ENCODE measurements at regions not wholly inside any gene's neighbourhood (a gene's known extent, or its start where the extent isn't known, plus 50 kb on each side); places are given as distances from the start of the nearest gene placed in this dataset.

DNA sequence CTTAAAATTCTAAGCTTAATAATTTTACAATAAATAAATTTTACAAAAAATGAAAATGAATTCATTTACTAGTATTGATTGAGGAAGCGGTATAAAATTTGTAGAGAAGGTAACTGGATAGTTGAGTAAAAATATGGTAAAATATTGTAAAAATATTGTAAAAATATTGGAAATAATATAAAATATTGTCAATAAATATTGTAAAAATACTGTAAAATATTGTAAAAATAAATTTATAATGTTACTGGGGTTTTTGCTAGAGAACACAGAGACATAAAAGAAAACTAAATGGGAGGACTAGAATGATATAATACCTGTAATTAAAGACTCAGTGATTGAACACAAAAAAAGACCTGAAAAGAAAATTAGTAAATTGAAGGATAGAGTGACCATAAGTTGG lies 546.3 kb upstream of the NETO1 start (continued):
- TF ChIP-seq, protein P1, sequence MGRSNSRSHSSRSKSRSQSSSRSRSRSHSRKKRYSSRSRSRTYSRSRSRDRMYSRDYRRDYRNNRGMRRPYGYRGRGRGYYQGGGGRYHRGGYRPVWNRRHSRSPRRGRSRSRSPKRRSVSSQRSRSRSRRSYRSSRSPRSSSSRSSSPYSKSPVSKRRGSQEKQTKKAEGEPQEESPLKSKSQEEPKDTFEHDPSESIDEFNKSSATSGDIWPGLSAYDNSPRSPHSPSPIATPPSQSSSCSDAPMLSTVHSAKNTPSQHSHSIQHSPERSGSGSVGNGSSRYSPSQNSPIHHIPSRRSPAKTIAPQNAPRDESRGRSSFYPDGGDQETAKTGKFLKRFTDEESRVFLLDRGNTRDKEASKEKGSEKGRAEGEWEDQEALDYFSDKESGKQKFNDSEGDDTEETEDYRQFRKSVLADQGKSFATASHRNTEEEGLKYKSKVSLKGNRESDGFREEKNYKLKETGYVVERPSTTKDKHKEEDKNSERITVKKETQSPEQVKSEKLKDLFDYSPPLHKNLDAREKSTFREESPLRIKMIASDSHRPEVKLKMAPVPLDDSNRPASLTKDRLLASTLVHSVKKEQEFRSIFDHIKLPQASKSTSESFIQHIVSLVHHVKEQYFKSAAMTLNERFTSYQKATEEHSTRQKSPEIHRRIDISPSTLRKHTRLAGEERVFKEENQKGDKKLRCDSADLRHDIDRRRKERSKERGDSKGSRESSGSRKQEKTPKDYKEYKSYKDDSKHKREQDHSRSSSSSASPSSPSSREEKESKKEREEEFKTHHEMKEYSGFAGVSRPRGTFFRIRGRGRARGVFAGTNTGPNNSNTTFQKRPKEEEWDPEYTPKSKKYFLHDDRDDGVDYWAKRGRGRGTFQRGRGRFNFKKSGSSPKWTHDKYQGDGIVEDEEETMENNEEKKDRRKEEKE (IDR thresholded peaks at IDR 0.05), result no peak
- TF ChIP-seq SREBF1 (IDR thresholded peaks at IDR 0.05; ENCODE audit: low read length) (no peak), STAT1 (conservative IDR thresholded peaks at IDR 0.05) (no peak), ZNF207 (IDR thresholded peaks at IDR 0.05; ENCODE audit: borderline replicate concordance) (no peak), SIN3A (IDR thresholded peaks at IDR 0.05; ENCODE audit: low read depth, low read length) (no peak)

DNA sequence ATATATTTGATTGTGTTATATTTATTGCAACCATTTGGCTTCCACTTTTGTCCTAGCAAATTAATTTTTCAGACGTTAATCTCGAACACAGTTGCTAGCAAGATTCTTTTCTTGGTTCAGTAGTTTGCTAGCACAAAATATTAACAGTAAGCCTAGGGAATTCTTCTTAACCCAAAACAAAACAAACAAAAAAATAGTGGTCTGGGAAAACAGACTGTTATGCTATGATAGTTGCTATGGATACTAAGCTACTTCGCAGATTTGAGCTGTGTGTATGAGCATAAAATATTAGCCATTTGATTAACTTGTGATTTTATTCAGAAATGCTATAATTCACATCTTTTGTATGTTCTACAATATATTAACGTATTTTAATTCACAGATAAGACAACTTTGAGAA lies 541.5 kb upstream of the NETO1 start:
- ATAC-seq (no peak), FAIRE-seq (no peak), DNase-seq (ENCODE audit: low read depth, low spot score) (no peak)
- ChIA-PET SMC1A (ENCODE audit: uncharacterized antibody, unreplicated experiment) (no interaction called here), CTCF (no interaction called here), RAD21 (ENCODE audit: unreplicated experiment) (no interaction called here), POLR2A (no interaction called here)
- 24% methylated on average over 4 of the region's 4 CpGs for WGBS (ENCODE audit: insufficient coverage, insufficient replicate concordance, low lambda C conversion rate, missing lambda C conversion rate)
- Histone ChIP-seq H4K20me1 (ENCODE audit: control insufficient read depth, insufficient read depth) (no peaks in the 10 kb centered on the region), H3K27ac (ENCODE audit: control insufficient read depth, insufficient read depth) (no peak overlapping the region), H3K27me3 (replicated peaks in 1 of 2; ENCODE audit: control insufficient read depth in 2 of 2, insufficient read depth in 2 of 2, low read length in 1 of 2) (no peaks in the 10 kb centered on the region), H3K79me2 (ENCODE audit: control insufficient read depth, insufficient read depth, low read length) (no peaks in the 10 kb centered on the region), H2AFZ (ENCODE audit: control insufficient read depth, low read depth, low read length) (no peak overlapping the region), H3K4me2 (ENCODE audit: control insufficient read depth, insufficient read depth) (no peak overlapping the region), H3K9ac (ENCODE audit: control insufficient read depth, insufficient read depth, low read length) (no peak overlapping the region), H3K36me3 (ENCODE audit: control insufficient read depth in 2 of 2, insufficient read depth in 2 of 2, low read length in 1 of 2) (no peaks in the 10 kb centered on the region), H3K4me1 (ENCODE audit: control insufficient read depth, insufficient read depth, low read length) (no peaks in the 10 kb centered on the region), H3K4me3 (no peak overlapping the region), H3K9me3 (replicated peaks; ENCODE audit: control insufficient read depth, insufficient read depth, low read length) (no peaks in the 10 kb centered on the region)
- in situ Hi-C loops (cut with MboI), result no loop called here
- no TSS peak for BruUV-seq (replicated peaks)
- intact Hi-C loops (cut with micrococcal nuclease; ENCODE audit: unreplicated experiment), result no loop called here
- TF ChIP-seq RAD51 (IDR thresholded peaks at IDR 0.05) (no peak), PAX8 (IDR thresholded peaks at IDR 0.05) (no peak), STAT1 (conservative IDR thresholded peaks at IDR 0.05) (no peak), EED (IDR thresholded peaks at IDR 0.05; ENCODE audit: low read depth) (no peak), RAD21 (IDR thresholded peaks at IDR 0.05; ENCODE audit: insufficient read depth, low read depth, low read length) (no peak), STAT3 (IDR thresholded peaks at IDR 0.05; ENCODE audit: low read depth, low read length) (no peak), POLR2AphosphoS5 (IDR thresholded peaks at IDR 0.05; ENCODE audit: low read length) (no peak), RUNX3 (IDR thresholded peaks at IDR 0.05; ENCODE audit: low read length) (no peak)
- TF ChIP-seq, protein P2, sequence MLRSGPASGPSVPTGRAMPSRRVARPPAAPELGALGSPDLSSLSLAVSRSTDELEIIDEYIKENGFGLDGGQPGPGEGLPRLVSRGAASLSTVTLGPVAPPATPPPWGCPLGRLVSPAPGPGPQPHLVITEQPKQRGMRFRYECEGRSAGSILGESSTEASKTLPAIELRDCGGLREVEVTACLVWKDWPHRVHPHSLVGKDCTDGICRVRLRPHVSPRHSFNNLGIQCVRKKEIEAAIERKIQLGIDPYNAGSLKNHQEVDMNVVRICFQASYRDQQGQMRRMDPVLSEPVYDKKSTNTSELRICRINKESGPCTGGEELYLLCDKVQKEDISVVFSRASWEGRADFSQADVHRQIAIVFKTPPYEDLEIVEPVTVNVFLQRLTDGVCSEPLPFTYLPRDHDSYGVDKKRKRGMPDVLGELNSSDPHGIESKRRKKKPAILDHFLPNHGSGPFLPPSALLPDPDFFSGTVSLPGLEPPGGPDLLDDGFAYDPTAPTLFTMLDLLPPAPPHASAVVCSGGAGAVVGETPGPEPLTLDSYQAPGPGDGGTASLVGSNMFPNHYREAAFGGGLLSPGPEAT (IDR thresholded peaks at IDR 0.05; ENCODE audit: low read depth), result no peak
- TF ChIP-seq, protein P3, sequence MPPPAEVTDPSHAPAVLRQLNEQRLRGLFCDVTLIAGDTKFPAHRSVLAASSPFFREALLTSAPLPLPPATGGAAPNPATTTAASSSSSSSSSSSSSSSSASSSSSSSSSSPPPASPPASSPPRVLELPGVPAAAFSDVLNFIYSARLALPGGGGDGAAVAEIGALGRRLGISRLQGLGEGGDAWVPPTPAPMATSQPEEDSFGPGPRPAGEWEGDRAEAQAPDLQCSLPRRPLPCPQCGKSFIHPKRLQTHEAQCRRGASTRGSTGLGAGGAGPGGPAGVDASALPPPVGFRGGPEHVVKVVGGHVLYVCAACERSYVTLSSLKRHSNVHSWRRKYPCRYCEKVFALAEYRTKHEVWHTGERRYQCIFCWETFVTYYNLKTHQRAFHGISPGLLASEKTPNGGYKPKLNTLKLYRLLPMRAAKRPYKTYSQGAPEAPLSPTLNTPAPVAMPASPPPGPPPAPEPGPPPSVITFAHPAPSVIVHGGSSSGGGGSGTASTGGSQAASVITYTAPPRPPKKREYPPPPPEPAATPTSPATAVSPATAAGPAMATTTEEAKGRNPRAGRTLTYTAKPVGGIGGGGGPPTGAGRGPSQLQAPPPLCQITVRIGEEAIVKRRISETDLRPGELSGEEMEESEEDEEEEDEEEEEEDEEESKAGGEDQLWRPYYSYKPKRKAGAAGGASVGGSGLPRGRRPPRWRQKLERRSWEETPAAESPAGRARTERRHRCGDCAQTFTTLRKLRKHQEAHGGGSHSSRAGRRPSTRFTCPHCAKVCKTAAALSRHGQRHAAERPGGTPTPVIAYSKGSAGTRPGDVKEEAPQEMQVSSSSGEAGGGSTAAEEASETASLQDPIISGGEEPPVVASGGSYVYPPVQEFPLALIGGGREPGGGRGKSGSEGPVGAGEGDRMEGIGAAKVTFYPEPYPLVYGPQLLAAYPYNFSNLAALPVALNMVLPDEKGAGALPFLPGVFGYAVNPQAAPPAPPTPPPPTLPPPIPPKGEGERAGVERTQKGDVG (CRISPR knock-in tag; IDR thresholded peaks at IDR 0.05), result no peak
- TF ChIP-seq, protein P4, sequence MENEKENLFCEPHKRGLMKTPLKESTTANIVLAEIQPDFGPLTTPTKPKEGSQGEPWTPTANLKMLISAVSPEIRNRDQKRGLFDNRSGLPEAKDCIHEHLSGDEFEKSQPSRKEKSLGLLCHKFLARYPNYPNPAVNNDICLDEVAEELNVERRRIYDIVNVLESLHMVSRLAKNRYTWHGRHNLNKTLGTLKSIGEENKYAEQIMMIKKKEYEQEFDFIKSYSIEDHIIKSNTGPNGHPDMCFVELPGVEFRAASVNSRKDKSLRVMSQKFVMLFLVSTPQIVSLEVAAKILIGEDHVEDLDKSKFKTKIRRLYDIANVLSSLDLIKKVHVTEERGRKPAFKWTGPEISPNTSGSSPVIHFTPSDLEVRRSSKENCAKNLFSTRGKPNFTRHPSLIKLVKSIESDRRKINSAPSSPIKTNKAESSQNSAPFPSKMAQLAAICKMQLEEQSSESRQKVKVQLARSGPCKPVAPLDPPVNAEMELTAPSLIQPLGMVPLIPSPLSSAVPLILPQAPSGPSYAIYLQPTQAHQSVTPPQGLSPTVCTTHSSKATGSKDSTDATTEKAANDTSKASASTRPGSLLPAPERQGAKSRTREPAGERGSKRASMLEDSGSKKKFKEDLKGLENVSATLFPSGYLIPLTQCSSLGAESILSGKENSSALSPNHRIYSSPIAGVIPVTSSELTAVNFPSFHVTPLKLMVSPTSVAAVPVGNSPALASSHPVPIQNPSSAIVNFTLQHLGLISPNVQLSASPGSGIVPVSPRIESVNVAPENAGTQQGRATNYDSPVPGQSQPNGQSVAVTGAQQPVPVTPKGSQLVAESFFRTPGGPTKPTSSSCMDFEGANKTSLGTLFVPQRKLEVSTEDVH (IDR thresholded peaks at IDR 0.05; ENCODE audit: low read depth, partially characterized antibody), result no peak
